HepG2 (cell line): ENCODE measurements at regions not wholly inside any gene's neighbourhood (a gene's known extent, or its start where the extent isn't known, plus 50 kb on each side); places are given as distances from the start of the nearest gene placed in this dataset.

Source experiments
- ATAC-seq: fragments of 200-7000 bp; cut with Tn5 transposase; 3 replicates; pipeline ENCODE4 v1.9.1; 2020; ENCODE audit warnings: mild to moderate bottlenecking, moderate library complexity
- BruUV-seq: library from RNA; stranded (reverse); fragments of 400-500 nt; replicated peaks from 2 replicates; lab custom pipeline; 2021; lab: Mats Ljungman, UMichigan
- CTCF ChIA-PET: fragments of 300-600 bp; formaldehyde crosslinking; extraction: SDS; loops from one replicate; lab custom pipeline; 2021; ENCODE audit warnings: low total read pairs, inconsistent platforms, low intra/inter-chr PET ratio; lab: Yijun Ruan, JAX
- POLR2A ChIA-PET: fragments of 350-600 bp; sonication (Branson Sonifier 250); formaldehyde crosslinking; loops from one replicate; lab custom pipeline; 2020; ENCODE audit warnings: antibody characterized with exemption, inconsistent platforms; lab: Yijun Ruan, JAX
- DNase-seq: peaks from one replicate; pipeline ENCODE4 v3.0.0-alpha.2; 2015; ENCODE audit warnings: low spot score
- FAIRE-seq: peaks from 3 replicates; lab custom pipeline; 2011; peaks lifted over from hg19 to GRCh38; lab: Jason Lieb, UNC
- H2AFZ ChIP-seq: one replicate; pipeline ENCODE4 v1.6.1; 2011; ENCODE audit warnings: low read length, inconsistent platforms
- H3K27ac ChIP-seq: fragments of 300-600 bp; 3 replicates; pipeline ENCODE4 v1.8.0; 2011; ENCODE audit warnings: mixed run types, mild to moderate bottlenecking, mixed read lengths, low read length, inconsistent platforms; ENCODE audit not compliant: insufficient read depth; ENCODE audit errors: extremely low read length
- H3K27me3 ChIP-seq, 2 experiments: fragments of 200-600 bp in 1 of 2; 2 replicates in 1 of 2; 3 replicates in 1 of 2; pipeline versions ENCODE4 v1.6.0 to v1.8.0; 2011; ENCODE audit warnings: low read length in 2 of 2, mild to moderate bottlenecking in 2 of 2, moderate library complexity in 2 of 2, inconsistent platforms in 1 of 2; ENCODE audit not compliant: insufficient read depth in 2 of 2, control insufficient read depth in 1 of 2
- H3K36me3 ChIP-seq, 2 experiments: fragments of 200-600 bp in 1 of 2; replicated peaks in 1 of 2; 2 replicates in 1 of 2; 3 replicates in 1 of 2; pipeline versions ENCODE4 v1.5.1 to v1.8.0; 2011; ENCODE audit warnings: low read length in 2 of 2, inconsistent platforms in 1 of 2; ENCODE audit not compliant: insufficient read depth in 2 of 2, control insufficient read depth in 1 of 2
- H3K4me1 ChIP-seq: 2 replicates; pipeline ENCODE4 v1.5.1; 2012; ENCODE audit warnings: low read length, inconsistent platforms; ENCODE audit not compliant: insufficient read depth
- H3K4me2 ChIP-seq: 2 replicates; pipeline ENCODE4 v1.6.0; 2011; ENCODE audit warnings: low read depth, low read length, inconsistent platforms
- H3K4me3 ChIP-seq, 3 experiments: fragments of 200-600 bp in 1 of 3; sonication (generic), shearing (Covaris generic) in 1 of 3; replicated peaks in 1 of 3; 2 replicates each; pipeline ENCODE4 v1.5.1; 2011 to 2016; ENCODE audit warnings: low read length in 3 of 3, inconsistent platforms in 2 of 3, low read depth in 2 of 3, mild to moderate bottlenecking in 2 of 3, control low read depth in 1 of 3, mixed read lengths in 1 of 3; ENCODE audit not compliant: insufficient read depth in 1 of 3
- H3K79me2 ChIP-seq: one replicate; pipeline ENCODE4 v1.6.1; 2011; ENCODE audit warnings: low read length, inconsistent platforms; ENCODE audit not compliant: insufficient read depth
- H3K9ac ChIP-seq: 2 replicates; pipeline ENCODE4 v1.6.0; 2011; ENCODE audit warnings: mild to moderate bottlenecking, low read depth, low read length, inconsistent platforms; ENCODE audit not compliant: insufficient read depth
- H3K9me3 ChIP-seq: 2 replicates; pipeline ENCODE4 v1.5.1; 2012; ENCODE audit warnings: mild to moderate bottlenecking, low read length
- H4K20me1 ChIP-seq: 2 replicates; pipeline ENCODE4 v1.6.0; 2011; ENCODE audit warnings: inconsistent platforms, mild to moderate bottlenecking, low read length, moderate library complexity; ENCODE audit not compliant: insufficient read depth
- HMG20B ChIP-seq: conservative IDR thresholded peaks from 2 replicates; pipeline ENCODE4 v1.6.1; 2016; ENCODE audit warnings: missing genetic modification reagents, missing compliant biosample characterization
- HMGXB4 ChIP-seq, 2 experiments: sonication (generic) in 1 of 2; formaldehyde crosslinking in 1 of 2; IDR thresholded peaks; 2 replicates each; pipeline versions ENCODE4 v1.4.0 to v1.6.1; 2018 to 2020; ENCODE audit warnings: missing genetic modification reagents in 2 of 2, borderline replicate concordance in 1 of 2, low read depth in 1 of 2, mild to moderate bottlenecking in 1 of 2, missing biosample characterization in 1 of 2
- MAFF ChIP-seq: IDR thresholded peaks from 2 replicates; pipeline ENCODE4 v1.6.1; 2011; ENCODE audit warnings: low read depth, low read length, improper control_type of control experiment
- MAFK ChIP-seq, 2 experiments: IDR thresholded peaks in 1 of 2; conservative IDR thresholded peaks in 1 of 2; 2 replicates each; pipeline ENCODE4 v1.6.1; 2011; ENCODE audit warnings: improper control_type of control experiment in 2 of 2, low read length in 2 of 2
- NFKBIZ ChIP-seq: IDR thresholded peaks from 2 replicates; pipeline ENCODE4 v1.6.1; 2018; ENCODE audit warnings: missing genetic modification reagents, missing compliant biosample characterization
- PHF21A ChIP-seq: sonication (generic); formaldehyde crosslinking; IDR thresholded peaks from 2 replicates; pipeline ENCODE4 v1.5.0; 2020; ENCODE audit warnings: mild to moderate bottlenecking, missing genetic modification reagents
- TBX2 ChIP-seq: sonication (generic); formaldehyde crosslinking; IDR thresholded peaks from 2 replicates; pipeline ENCODE4 v1.5.0; 2020; ENCODE audit warnings: missing genetic modification reagents, mild to moderate bottlenecking, borderline replicate concordance
- TFDP1 ChIP-seq: IDR thresholded peaks from 2 replicates; pipeline ENCODE4 v1.6.1; 2016; ENCODE audit warnings: missing compliant biosample characterization, missing genetic modification reagents, borderline replicate concordance
- TRAFD1 ChIP-seq: sonication (generic); formaldehyde crosslinking; IDR thresholded peaks from 2 replicates; pipeline ENCODE4 v1.5.1; 2020; ENCODE audit warnings: missing genetic modification reagents, mild to moderate bottlenecking, borderline replicate concordance
- U2AF1 ChIP-seq: fragments of 200-400 bp; formaldehyde crosslinking; optimal IDR thresholded peaks from 2 replicates; pipeline ENCODE3; 2017; ENCODE audit warnings: mild to moderate bottlenecking, low read depth, low read length
- ZMYM4 ChIP-seq: sonication (generic); formaldehyde crosslinking; IDR thresholded peaks from 2 replicates; pipeline ENCODE4 v1.8.1; 2023; ENCODE audit warnings: mild to moderate bottlenecking, missing genetic modification reagents
- ZNF24 ChIP-seq: fragments of 450-650 bp; IDR thresholded peaks from 2 replicates; pipeline ENCODE4 v1.6.1; 2017; ENCODE audit warnings: antibody characterized with exemption, mild to moderate bottlenecking
- ZNF446 ChIP-seq: sonication (generic); formaldehyde crosslinking; IDR thresholded peaks from 2 replicates; pipeline ENCODE4 v1.5.0; 2020; ENCODE audit warnings: mild to moderate bottlenecking, missing genetic modification reagents
- WGBS: methylation state at CpG from one replicate; pipeline ENCODE4 v1.1.6; 2017; ENCODE audit warnings: low lambda C conversion rate; 5-methylcytosine and 5-hydroxymethylcytosine counted together
- in situ Hi-C: cut with HindIII; loops from 2 replicates; pipeline ENCODE4 v1.10.0; 2017; ENCODE audit warnings: low pct_unique_long_range_greater_than_20kb; ENCODE audit not compliant: extremely low pct_ligation_motif_present
- intact Hi-C: fragments of 100-400 bp; cut with micrococcal nuclease; formaldehyde crosslinking; loops from one replicate; pipeline ENCODE4 v1.10.0; 2022; ENCODE audit not compliant: unreplicated experiment

GRCh38 chr10:111357859-111358258, 281.0 kb downstream of the ADRA2A start:
- BruUV-seq = no TSS peak
- FAIRE-seq = no peak
- Histone ChIP-seq H3K79me2 (no peaks in the 10 kb centered on the region), H2AFZ (no peak overlapping the region), H4K20me1 (no peaks in the 10 kb centered on the region), H3K36me3 (no peaks in the 10 kb centered on the region), H3K9me3 (no peaks in the 10 kb centered on the region), H3K4me2 (no peak overlapping the region), H3K4me3 (no peak overlapping the region), H3K9ac (no peak overlapping the region), H3K4me1 (no peaks in the 10 kb centered on the region), H3K27ac (no peak overlapping the region), H3K27me3 (peaks cover 0 to 4% of the 10 kb centered on the region in 2 experiments; a peak in 1 of 5 replicates)
- POLR2A ChIA-PET = no interaction called here
- DNase-seq = no peak
- ATAC-seq = no peak
- TF ChIP-seq ZNF24 = no peak
- peak; percentile 74 for TF ChIP-seq MAFF
- TF ChIP-seq MAFK (conservative IDR thresholded peaks at IDR 0.05 in 1 of 2, IDR thresholded peaks at IDR 0.05 in 1 of 2; ENCODE audit: low read length in 2 of 2) = peak; percentile 80 to 82
- 0% methylated on average over 1 of the region's 1 CpG for WGBS
- in situ Hi-C loops = loop anchor here (25.0 kb wide), 1 partner anchor 621 kb away; no protein-coding TSS in a partner anchor
- intact Hi-C loops = no loop called here
- CTCF ChIA-PET = no interaction called here

- no peak overlapping the region for H3K9ac ChIP-seq
- H3K27me3 ChIP-seq = peaks cover 0 to 6% of the 10 kb centered on the region in 2 experiments; a peak in 1 of 5 replicates
- H4K20me1 ChIP-seq = no peaks in the 10 kb centered on the region
- H3K4me1 ChIP-seq = no peaks in the 10 kb centered on the region
- H3K27ac ChIP-seq = no peak overlapping the region
- H3K4me2 ChIP-seq = no peak overlapping the region
- POLR2A ChIA-PET = no interaction called here
- H3K79me2 ChIP-seq = no peaks in the 10 kb centered on the region
- H3K36me3 ChIP-seq = no peaks in the 10 kb centered on the region
- CTCF ChIA-PET = no interaction called here
- in situ Hi-C loops = loop anchor here (25.0 kb wide), 1 partner anchor 623 kb away; no protein-coding TSS in a partner anchor
- no peak overlapping the region for H2AFZ ChIP-seq
- ATAC-seq = peak; percentile 100
- no peak overlapping the region for H3K4me3 ChIP-seq
- DNase-seq = peak; percentile 69
- FAIRE-seq = peak; percentile 76
- intact Hi-C loops = loop anchor here (1.0 to 5.0 kb wide), 2 partner anchors 614 to 957 kb away; no protein-coding TSS in a partner anchor
- whole genome bisulfite sequencing = 8% methylated on average over 5 of the region's 5 CpGs
- BruUV-seq = no TSS peak
- no peaks in the 10 kb centered on the region for H3K9me3 ChIP-seq
- TF ChIP-seq ZMYM4 (CRISPR knock-in tag) (no peak), TRAFD1 (CRISPR knock-in tag) (no peak), U2AF1 (no peak), HMG20B (CRISPR knock-in tag) (no peak), ZNF446 (no peak), TFDP1 (no peak), TBX2 (no peak), PHF21A (CRISPR knock-in tag) (no peak), NFKBIZ (CRISPR knock-in tag) (no peak), HMGXB4 (CRISPR knock-in tag; IDR thresholded peaks at IDR 0.05; ENCODE audit: borderline replicate concordance in 1 of 2, low read depth in 1 of 2) (0 out of 4 replicates have a peak, but pooled peaks of 1 of the 2 experiments have one; percentile 42)
These were observed 283.6 kb downstream of the ADRA2A start for GRCh38 chr10:111360260-111360925.
